ENCODE measurements at regions not wholly inside any gene's neighbourhood (a gene's known extent, or its start where the extent isn't known, plus 50 kb on each side); places are given as distances from the start of the nearest gene placed in this dataset.

- TF ChIP-seq CTCF (IDR thresholded peaks at IDR 0.05; ENCODE audit: extremely low read depth in 1 of 2, insufficient read depth in 1 of 2, low read depth in 1 of 2, low read length in 2 of 2) (no peak), POLR2A (IDR thresholded peaks at IDR 0.05; ENCODE audit: low read depth, low read length) (no peak), EZH2 (IDR thresholded peaks at IDR 0.05; ENCODE audit: borderline replicate concordance, low read depth, low read length, severe bottlenecking) (no peak)
These were observed 55.8 kb upstream of the GAB1 start for GRCh38 chr4:143280861-143281260.

All from endothelial cell of umbilical vein (primary cell).